GM21515 (cell line): ENCODE measurements at regions not wholly inside any gene's neighbourhood (a gene's known extent, or its start where the extent isn't known, plus 50 kb on each side); places are given as distances from the start of the nearest gene placed in this dataset.

Experiments used
- ATAC-seq: cut with Tn5 transposase; IDR thresholded peaks from one replicate; pipeline ENCODE4 v1.9.1; 2021; ENCODE audit not compliant: unreplicated experiment

DNA sequence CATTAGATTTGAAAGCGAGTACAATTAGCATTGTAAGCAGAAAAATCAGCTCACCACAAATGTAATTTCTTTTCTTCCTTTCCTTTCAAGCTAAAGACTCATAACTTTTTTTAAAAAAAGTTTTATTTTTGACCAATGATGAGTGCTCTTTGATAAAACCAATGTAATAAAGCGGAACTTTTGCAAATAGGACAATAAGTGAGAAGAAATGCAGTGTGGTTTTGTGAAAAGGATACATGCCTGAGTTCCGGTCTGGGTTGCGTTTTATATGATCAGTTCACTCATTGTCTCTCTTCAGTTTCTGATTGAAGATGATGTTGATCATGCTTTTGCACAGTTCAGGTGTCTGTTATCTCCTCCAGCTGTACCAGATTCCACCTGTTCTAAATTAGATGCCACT is 274.4 kb downstream of the KLF12 start:
- ATAC-seq, result no peak

DNA sequence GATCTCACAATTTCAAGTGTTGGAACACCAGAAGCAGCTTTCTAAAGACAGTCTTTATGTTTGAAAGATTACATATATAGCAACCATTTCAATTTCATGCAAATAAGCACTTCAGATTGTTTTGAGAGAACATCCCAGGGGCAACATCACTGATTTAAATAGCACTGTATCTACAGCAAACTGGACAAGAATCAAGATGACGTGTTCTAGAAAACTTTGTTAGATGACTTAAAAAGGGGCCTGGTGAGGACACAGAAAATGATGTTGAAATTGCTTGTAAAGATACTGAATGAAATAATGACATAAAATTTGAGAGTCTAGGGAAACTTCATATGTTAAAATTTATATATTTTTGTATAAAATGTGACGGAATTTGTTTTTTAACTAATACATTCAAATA is 277.1 kb downstream of the KLF12 start:
- no peak for ATAC-seq

DNA sequence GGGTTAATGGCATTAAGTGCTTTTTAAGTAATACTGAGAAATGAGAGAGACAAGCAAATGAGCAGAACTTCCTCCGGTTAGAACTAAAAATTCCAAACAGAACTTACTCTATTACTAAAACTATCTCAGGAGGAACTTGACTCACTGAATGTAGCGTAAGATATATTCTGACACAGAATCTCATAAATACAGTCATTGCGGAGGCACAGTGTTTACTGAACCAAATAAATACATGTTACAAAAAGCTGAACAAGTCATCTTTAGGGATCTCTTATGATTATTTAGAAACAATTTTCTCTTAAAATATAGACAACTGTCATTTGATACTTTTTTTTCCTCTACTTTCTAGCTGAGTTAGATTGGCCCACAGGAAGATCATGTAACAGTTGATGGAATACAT is 283.1 kb downstream of the KLF12 start:
- ATAC-seq, result no peak

DNA sequence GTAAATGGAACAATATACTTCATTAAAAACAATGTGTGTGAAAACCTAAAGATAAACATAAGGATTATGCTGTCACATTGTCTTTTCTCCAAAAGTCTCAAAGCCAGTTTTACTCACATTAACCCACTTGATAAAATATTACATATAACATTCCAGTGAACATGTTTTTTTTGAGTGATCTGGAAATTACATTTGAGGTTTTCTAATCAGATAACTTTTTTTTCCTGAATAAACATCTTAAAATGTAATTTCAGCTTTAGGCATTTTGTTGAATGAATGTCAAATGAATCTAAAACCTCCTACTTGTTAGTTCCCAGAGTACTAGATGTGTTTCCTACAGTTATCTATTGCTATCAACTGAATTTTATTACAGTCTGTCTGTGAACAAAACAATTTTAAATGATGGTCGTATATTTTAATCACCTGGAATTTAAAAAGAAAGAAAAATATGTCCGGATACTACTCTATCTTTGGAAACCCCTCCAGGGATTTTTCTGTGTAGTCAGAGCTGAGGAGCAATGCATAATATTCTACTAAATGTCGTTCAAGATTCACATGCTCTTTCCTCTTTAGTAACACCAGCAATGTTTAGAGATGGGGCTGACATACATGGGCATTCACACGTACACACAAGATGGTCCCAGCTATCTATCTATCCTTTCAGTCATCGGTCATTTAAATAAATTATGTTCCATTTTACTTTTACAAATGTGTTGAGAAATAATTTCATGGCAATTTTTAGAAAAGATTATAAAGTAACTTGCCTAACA is 283.9 kb downstream of the KLF12 start:
- ATAC-seq, result no peak

DNA sequence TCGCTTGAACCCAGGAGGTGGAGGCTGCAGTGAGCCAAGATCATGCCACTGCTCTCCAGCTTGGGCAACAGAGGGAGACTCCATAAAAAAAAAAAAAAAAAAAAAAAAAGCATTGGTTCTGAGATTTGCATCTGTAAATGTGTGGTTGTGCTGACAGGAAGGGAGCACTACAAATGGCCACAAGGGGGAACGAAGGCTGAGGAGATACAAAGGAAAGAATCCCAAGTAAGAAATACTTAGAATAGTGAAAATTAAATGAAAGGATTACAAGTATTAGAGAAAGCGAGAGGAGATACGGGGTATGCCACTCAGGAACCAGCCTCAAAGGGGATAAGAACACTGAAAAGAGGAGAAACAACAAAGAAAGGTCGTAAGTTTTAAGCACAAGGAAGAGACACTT is 284.9 kb downstream of the KLF12 start:
- ATAC-seq, result peak; percentile 52

DNA sequence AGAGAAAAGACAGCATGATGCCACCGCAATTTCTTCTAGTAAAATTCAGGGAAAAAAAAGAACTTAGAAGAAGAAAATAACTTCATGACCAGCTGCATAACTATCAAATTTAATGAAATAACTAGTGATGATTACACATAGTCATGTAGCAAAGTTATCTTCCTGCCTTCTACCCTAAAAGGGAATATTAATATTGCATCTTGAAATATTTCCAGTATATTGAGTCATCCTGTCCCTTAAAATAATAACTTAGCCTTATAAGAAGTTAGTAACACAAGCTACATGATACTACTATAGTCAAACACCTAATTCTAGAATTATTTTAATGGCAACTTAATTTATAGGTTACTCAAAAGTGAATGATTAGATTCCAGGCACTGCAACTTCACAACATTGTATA is 289.2 kb downstream of the KLF12 start:
- ATAC-seq, result no peak

DNA sequence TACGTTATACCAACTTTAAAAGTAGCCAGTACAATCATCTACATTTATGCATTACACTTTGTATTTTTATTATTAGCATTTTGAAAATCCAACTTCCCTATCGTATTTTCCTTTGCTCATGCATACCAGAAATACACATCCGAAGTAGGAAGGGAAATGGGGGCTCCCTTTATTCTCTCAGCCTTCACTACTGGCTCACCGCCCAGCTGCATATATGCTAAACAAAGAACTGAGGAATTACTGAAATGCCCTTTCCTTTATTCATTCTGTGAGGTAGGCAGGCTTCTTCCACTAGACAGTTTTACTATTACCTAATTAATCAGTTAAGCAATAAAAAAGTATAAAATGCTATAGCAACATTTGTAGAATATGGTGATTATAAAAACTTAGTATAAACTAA is 291.6 kb downstream of the KLF12 start:
- no peak for ATAC-seq

DNA sequence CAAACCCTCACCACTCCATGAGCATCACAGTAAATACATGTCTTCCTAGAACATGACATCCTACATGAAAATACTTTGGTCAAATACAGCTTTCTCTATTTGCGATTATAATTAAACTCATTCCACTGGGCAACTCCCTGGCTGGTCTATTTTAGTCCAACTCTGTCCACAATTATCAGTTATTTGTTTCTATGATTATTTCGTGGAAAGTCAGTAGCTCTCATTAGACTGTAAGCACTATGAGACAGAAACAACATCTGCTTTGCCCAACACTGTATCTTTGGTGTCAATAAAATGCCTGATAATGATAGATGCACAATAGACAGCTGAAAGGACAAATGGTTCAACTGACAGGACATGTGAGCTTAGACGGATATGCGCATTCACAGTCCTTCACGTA is 292.0 kb downstream of the KLF12 start:
- no peak for ATAC-seq

DNA sequence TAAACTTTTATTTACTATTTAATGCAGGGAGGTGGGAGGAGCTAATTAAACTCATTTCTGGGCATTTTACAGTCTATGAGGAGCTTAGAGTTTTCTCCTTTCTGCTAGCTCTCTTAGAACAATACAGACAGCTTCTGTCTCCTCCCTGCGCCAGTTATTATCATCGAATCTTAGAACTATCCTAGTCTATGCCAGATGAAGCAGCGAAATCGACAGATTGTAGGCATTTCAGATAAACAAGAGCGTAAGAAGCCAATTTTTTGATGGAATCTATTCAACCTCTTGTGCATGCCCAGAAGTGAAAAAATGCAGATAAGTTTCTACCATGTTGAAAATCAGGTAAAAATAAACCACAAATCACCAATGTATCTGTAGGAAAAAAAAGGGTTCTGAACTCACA is 297.1 kb downstream of the KLF12 start:
- ATAC-seq, result no peak

DNA sequence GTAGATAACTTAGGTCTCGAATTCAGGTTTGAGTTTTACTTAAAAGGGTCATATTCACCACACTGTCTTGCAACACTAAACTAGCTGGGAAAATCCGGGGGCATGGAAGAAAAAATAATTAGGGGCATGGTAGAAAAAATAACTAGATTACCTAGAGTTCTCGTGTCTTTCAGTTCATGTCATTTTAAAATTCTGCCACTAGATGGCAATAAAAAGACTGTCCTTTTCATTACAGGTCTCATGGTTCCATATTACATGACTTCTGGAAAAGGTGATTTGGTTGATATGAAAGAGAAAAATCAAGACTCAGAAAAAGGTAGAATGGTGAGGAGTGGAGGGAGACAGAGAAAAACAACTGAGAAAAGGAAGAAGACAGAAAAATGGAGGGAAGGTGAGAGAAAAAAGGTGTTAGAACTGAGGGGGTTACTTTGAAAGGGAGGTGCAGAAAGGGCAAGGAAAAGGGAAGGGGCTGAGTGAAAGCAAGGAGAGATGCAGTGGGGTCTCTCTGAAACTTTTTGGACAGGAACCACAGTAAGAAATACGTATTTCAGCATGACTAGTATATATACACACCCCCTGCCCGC is 299.0 kb downstream of the KLF12 start:
- no peak for ATAC-seq

DNA sequence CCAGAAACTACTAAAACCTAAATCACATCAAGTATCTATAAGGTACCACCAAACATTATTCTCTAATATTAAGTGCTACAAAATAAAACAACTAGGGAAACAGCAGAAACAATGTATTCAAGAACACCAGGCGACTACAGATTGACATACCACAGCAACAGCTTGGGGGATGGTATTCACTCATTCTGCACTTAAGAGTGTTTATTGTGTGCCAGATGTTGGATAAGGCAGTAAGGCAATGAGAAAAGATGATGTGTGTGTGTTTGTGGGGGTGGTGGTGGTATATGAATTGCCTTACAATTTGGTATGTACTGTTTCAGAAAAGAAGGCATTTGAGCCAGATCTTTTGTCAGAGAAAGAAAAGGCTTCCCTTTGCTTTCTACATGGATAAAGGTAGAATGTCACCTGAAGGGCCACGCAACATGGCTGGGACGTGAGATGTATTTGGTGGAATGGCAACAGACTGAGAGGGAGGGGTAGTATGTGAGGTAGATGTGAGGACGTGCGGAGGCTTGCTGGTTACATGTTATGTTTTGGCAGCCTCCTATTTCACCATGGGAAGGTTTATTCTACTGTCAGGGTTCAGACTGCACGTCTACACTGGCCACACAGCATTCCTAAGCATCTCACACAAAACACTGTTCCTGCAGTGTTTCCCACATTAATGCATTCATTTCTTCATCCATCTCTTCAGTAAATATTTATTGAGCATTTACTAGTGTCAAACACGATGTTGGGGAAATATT is 300.7 kb downstream of the KLF12 start:
- no peak for ATAC-seq

DNA sequence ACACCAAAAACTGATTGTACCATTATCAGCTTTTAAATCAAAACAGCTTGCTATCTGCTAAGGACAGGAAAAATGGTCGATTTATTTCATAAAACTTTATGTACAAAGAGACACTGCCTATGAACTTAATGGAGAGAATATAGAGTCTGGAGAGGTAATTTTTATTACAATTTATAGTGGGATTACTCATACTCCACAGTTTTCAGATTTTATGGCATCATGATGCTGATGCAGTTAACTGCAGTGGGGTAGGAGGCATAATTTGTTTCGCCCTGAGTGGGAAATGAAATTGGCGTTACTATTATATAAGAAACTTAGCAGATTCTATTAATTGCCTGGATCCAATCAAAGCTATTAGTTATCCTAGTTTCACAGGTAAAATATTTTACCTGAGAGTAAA is 301.4 kb downstream of the KLF12 start:
- ATAC-seq, result no peak

DNA sequence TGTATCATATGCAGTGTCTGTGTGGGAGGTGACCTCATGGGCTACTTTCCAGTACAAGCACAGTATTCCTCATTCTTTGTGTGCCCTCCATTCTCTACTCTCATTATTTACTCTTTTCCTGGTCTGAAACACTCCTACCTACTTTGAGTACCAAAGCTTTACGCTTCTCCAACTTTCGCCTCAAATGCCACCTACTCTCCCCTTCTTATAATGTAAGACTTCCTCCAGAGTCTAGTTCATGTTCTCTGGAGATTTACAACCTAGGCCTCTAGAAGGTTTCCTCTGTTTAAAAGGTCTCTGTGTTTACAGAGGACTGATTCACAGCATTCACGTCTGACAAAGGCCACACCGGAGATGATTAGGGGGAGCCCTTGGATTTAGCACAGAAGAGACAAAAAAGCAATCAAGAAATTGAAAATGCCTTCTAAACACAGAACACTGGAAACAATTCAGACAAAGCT is 302.0 kb downstream of the KLF12 start:
- no peak for ATAC-seq

DNA sequence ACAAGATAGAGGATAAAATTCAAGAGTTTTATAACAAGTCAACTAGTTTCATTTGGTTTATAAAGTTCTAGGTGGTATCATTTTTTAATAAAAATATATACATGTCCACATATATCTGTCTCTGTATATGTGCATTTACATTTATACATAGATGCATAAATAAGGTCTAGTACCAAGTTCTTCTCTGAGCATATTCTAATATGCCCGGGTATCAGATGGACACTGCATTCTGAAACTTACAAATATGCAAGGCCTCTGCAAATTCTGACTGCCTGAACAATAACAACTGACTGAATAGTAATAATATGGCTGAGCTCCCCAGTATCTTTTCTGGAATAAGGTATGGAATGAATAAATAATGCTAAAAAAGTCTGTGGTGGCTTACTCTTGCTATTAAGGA is 304.8 kb downstream of the KLF12 start:
- no peak for ATAC-seq

DNA sequence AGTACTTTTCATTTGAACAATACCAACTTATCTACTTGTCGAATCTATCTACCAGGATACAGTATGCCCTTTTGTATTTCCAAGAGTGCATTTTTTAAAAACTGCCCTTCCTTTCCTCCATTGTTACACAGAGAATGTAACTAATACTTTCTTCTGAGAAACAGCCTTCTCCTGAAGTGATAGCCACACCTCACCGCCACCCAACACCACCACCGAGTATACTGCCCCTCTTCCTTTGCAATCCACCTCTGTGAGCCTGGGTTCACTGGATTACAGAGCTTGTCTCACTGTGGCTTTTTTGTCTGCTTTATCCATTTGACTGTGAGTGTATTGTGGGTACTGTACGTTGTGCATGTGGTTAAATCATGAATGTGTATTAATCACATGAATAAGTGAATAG is 305.4 kb downstream of the KLF12 start:
- ATAC-seq, result no peak

DNA sequence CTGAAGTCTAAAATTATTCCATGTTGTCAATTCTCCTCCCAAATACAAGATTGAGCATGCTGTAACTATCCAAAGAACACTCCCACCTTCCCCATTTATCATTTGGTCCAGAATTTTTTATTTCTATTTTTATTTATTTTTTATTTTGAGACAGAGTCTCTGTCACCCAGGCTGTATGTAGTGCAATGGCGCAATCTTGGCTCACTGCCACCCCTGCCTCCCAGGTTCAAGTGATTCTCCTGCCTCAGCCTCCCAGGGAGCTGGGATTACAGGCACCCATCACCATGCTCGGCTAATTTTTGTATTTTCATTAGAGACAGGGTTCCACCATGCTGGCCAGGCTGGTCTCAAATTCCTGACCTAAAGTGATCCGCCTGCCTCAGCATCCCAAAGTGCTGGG is 306.8 kb downstream of the KLF12 start:
- ATAC-seq, result no peak

DNA sequence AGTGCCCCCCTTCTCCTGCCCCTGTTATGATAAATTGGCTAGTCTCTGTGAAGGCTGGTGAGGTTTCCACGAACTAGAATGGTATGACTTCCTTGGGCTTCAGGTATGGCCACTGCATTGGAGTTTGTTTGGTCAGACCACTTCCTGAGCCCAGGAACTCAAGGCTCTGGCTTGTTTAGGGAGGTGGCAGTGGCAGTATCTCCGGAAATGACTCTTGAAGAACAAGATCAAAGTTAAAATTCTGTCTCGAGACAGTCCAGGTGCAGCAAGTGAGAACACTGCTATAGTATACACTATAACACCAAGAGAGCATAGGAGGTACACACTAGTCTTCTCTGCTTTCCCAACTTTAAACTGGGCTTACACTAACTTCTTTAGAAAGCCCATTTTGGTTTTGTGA is 309.1 kb downstream of the KLF12 start:
- no peak for ATAC-seq

DNA sequence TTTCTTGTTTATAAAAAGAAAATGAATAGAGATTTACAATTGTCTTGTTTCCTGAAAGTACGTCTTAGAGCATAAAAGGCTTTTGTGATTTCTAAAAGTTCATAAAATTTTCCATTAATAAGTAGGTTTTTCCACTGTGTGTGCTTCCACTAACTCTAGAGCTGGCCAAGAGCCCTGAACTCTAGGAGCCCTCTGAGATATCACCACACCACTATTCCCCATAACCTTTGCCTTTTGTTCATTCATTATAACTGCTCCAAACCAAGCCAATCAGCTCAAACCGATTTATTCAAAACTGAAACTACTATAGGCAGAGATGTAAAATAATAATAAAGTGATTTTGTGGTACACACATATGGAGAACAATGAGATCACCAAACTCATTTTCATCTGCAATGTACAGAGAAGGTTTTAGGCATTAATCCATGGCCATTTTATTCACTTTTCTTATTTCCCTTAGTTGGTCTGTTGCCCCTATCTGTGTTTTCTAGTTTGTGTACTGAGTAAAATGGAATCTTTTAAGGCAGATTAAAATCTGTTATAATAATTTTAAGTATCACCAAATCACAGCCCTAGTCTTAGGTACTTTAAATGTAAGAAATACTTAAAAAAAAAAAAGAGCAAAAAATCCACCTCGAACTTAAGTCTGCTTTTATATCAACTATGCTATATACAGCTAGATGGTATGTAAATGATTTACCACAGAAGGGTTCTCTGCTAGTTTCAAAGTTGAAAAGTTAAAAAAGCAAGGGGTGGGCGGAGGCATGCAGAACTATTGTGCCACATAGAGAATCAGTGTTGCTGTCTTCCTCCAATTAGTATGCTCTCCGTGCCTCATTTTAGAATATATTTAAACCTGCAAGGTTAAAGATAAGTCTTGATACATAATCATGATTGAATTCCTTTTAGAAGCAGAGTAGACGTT is 311.3 kb downstream of the KLF12 start:
- no peak for ATAC-seq

DNA sequence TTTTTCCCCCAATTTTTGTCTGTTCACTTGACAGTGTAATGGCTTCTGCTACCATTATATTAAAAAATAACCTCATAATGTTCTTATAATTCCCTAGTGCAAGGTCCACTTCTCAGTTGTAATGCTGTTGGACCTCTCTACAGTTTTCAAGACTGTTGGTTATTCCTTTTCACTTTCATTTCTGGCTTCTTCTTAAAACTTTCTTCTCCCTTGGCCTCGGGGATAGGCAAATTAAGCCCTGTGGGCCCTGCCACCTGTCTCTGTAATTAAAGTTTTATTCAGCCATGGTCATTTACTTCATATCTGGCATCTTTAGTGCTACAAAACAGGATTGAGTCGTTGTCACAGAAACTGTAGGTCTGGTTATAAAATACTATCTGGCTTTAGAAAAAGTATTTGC is 313.5 kb downstream of the KLF12 start:
- ATAC-seq, result peak; percentile 51

DNA sequence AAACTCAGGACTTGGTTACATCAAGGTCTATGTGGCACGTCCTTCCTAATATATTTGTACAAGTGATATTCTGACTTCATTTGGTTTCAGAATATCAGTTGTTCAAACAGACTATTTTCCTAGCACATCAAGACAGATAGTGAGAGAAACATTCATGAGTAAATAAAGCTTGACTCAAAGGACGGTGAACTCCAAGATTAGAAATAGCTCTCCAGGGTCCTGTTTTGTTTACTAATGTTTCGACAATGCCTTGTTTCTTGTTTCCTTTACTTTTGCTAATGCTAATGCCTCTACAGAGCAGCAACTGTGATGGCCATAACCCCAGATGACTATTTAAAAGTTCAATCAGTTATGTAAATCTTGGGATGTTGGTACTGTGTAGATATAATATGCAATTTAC is 313.9 kb downstream of the KLF12 start:
- ATAC-seq, result no peak

DNA sequence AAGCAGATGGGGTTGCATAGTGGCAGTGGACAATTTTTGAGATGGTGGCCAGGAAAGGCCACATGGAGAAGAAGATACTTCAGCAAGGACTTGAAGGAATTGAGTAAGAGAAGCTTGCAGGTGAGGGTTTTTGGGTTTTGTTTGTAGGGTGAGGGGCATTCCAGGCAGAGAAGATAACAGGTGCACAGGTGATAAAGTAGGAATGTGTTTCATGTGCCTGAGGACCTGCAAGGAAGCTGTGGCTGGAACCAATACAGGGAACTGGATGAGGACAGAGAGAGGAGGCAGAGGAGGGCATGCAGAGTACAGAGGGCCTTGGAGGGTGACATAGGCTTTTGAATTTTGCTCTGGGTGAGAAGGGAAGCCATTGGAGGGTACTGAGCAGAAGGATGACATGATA is 314.5 kb downstream of the KLF12 start:
- no peak for ATAC-seq
